Activated CD8-positive, alpha-beta T cell treated with anti-CD3 and anti-CD28 coated beads for 36 hours (primary cell): ENCODE measurements at regions not wholly inside any gene's neighbourhood (a gene's known extent, or its start where the extent isn't known, plus 50 kb on each side); places are given as distances from the start of the nearest gene placed in this dataset.
"Not testable (repeated sequence)": the region's sequence is repeated elsewhere in the genome, so short reads cannot be mapped to it uniquely, and the experiment has no call there.

ENCODE experiments used
- ATAC-seq: fragments of 200-7000 bp; cut with Tn5 transposase; one replicate; pipeline ENCODE4 v1.10.0; 2021; ENCODE audit warnings: mild to moderate bottlenecking, moderate library complexity
- CTCF ChIA-PET: fragments of 350-600 bp; sonication (Branson Sonifier 250); formaldehyde crosslinking; loops from one replicate; lab custom pipeline; 2021; ENCODE audit warnings: antibody characterized with exemption; lab: Charles Lee
- POLR2A ChIA-PET: fragments of 350-600 bp; sonication (Branson Sonifier 250); formaldehyde crosslinking; loops from one replicate; lab custom pipeline; 2021; ENCODE audit warnings: antibody characterized with exemption; lab: Charles Lee
- DNase-seq: peaks from one replicate; pipeline ENCODE4 v3.0.0-alpha.2; 2020
- H3K27ac Mint-ChIP-seq: one replicate; pipeline ENCODE4 v1.8.0; 2021; ENCODE audit warnings: mild to moderate bottlenecking, mixed read lengths
- H3K27me3 Mint-ChIP-seq: one replicate; pipeline ENCODE4 v1.8.0; 2021; ENCODE audit warnings: mixed read lengths
- H3K36me3 Mint-ChIP-seq: one replicate; pipeline ENCODE4 v1.8.0; 2021; ENCODE audit warnings: low read depth, mixed read lengths
- H3K4me1 Mint-ChIP-seq: one replicate; pipeline ENCODE4 v1.8.0; 2021; ENCODE audit warnings: low read depth, mixed read lengths
- H3K4me3 Mint-ChIP-seq: one replicate; pipeline ENCODE4 v1.8.0; 2021; ENCODE audit warnings: mild to moderate bottlenecking, moderate library complexity, mixed read lengths
- H3K9me3 Mint-ChIP-seq: one replicate; pipeline ENCODE4 v1.8.0; 2021; ENCODE audit warnings: mixed read lengths
- CTCF ChIP-seq: fragments of 200-600 bp; IDR thresholded peaks from one replicate; pipeline ENCODE4 v1.8.0; 2022; ENCODE audit warnings: antibody characterized with exemption, mild to moderate bottlenecking
- intact Hi-C: fragments of 100-400 bp; cut with micrococcal nuclease; formaldehyde crosslinking; loops from one replicate; pipeline ENCODE4 v1.10.0; 2022

GRCh38 chr3:110512961-110513360 lies 558.7 kb upstream of the NECTIN3 start:
- ChIA-PET CTCF (no interaction called here), POLR2A (no interaction called here)
- no peaks in the 10 kb centered on the region for H3K36me3 Mint-ChIP-seq
- H3K27me3 Mint-ChIP-seq, result peaks cover 5% of the 10 kb centered on the region
- TF ChIP-seq CTCF, result no peak
- H3K4me1 Mint-ChIP-seq, result no peaks in the 10 kb centered on the region
- H3K27ac Mint-ChIP-seq, result no peak overlapping the region
- ATAC-seq, result no peak
- DNase-seq, result no peak
- H3K9me3 Mint-ChIP-seq, result peaks cover 2% of the 10 kb centered on the region
- intact Hi-C loops, result no loop called here
- H3K4me3 Mint-ChIP-seq, result no peak overlapping the region

GRCh38 chr3:110518031-110518430 lies 553.6 kb upstream of the NECTIN3 start:
- CTCF ChIA-PET, result no interaction called here
- no peak for DNase-seq
- ATAC-seq, result no peak
- Mint-ChIP-seq H3K4me3 (no peak overlapping the region), H3K9me3 (no peaks in the 10 kb centered on the region), H3K27me3 (peaks cover 5% of the 10 kb centered on the region), H3K4me1 (no peaks in the 10 kb centered on the region), H3K27ac (no peak overlapping the region), H3K36me3 (no peaks in the 10 kb centered on the region)
- intact Hi-C loops, result no loop called here
- TF ChIP-seq CTCF, result no peak
- POLR2A ChIA-PET, result no interaction called here

GRCh38 chr3:110519071-110519470 lies 552.5 kb upstream of the NECTIN3 start:
- Mint-ChIP-seq H3K27ac (no peak overlapping the region), H3K4me3 (no peak overlapping the region), H3K27me3 (peaks cover 5% of the 10 kb centered on the region), H3K36me3 (no peaks in the 10 kb centered on the region), H3K4me1 (no peaks in the 10 kb centered on the region), H3K9me3 (no peaks in the 10 kb centered on the region)
- ChIA-PET POLR2A (no interaction called here), CTCF (no interaction called here)
- DNase-seq (no peak), ATAC-seq (no peak)
- intact Hi-C loops, result no loop called here
- no peak for TF ChIP-seq CTCF

GRCh38 chr3:110521019-110521418 lies 550.6 kb upstream of the NECTIN3 start:
- no peaks in the 10 kb centered on the region for H3K9me3 Mint-ChIP-seq
- ChIA-PET CTCF (no interaction called here), POLR2A (no interaction called here)
- intact Hi-C loops, result no loop called here
- H3K4me1 Mint-ChIP-seq, result no peaks in the 10 kb centered on the region
- ATAC-seq (no peak), DNase-seq (no peak)
- H3K4me3 Mint-ChIP-seq, result no peak overlapping the region
- H3K36me3 Mint-ChIP-seq, result no peaks in the 10 kb centered on the region
- no peak for TF ChIP-seq CTCF
- peaks cover 3% of the 10 kb centered on the region for H3K27me3 Mint-ChIP-seq
- no peak overlapping the region for H3K27ac Mint-ChIP-seq

GRCh38 chr3:110525558-110526064 lies 546.0 kb upstream of the NECTIN3 start:
- H3K9me3 Mint-ChIP-seq, CTCF ChIA-PET, POLR2A ChIA-PET, DNase-seq, H3K4me1 Mint-ChIP-seq, intact Hi-C loops, H3K27me3 Mint-ChIP-seq, ATAC-seq, H3K4me3 Mint-ChIP-seq, H3K27ac Mint-ChIP-seq, H3K36me3 Mint-ChIP-seq: not testable (repeated sequence)
